GM19328 (cell line): ENCODE measurements at regions not wholly inside any gene's neighbourhood (a gene's known extent, or its start where the extent isn't known, plus 50 kb on each side); places are given as distances from the start of the nearest gene placed in this dataset.

Source experiments
- ATAC-seq: cut with Tn5 transposase; IDR thresholded peaks from one replicate; pipeline ENCODE4 v1.9.1; 2021; ENCODE audit warnings: mild to moderate bottlenecking, moderate library complexity; ENCODE audit not compliant: unreplicated experiment

- no peak for ATAC-seq
Observed at GRCh38 chr9:28868228-28868990, 1295.1 kb upstream of the C9orf72 start.

DNA sequence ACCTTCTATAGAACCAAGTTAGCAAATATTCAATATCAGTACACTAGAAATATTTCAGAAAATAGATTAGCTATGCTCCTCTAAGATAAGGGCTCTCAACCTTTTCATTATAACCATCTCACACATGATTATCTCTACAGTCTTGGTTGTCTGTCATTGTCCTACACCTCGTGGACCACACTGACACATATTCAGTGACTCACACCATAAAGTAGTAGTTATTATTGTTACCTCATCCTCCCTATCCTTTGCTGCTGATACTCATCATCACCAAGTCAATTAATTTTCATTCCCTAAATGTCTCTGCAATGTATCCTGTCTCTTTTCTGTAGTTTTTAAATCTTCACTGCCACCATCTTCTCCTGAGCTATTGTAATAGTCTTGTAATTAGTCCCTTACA is 1309.2 kb upstream of the C9orf72 start:
- ATAC-seq = no peak

DNA sequence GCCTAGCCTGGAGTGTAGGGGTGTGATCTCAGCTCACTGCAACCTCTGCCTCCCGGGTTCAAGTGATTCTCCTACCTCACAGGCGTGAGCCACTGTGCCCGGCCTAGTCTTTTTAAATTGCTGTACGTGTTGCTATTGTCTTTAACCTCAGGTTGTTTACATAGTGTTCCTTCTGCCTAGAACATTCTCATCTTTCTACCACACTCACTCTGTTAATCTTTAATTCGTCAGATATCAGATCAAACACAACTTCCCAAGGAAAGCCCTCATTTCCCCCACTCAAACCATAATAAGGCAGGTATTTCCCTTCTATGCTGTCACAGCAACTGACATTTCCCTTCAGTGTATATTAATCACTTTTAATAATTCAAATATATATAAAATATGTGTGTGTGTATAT is 1310.0 kb upstream of the C9orf72 start:
- no peak for ATAC-seq

DNA sequence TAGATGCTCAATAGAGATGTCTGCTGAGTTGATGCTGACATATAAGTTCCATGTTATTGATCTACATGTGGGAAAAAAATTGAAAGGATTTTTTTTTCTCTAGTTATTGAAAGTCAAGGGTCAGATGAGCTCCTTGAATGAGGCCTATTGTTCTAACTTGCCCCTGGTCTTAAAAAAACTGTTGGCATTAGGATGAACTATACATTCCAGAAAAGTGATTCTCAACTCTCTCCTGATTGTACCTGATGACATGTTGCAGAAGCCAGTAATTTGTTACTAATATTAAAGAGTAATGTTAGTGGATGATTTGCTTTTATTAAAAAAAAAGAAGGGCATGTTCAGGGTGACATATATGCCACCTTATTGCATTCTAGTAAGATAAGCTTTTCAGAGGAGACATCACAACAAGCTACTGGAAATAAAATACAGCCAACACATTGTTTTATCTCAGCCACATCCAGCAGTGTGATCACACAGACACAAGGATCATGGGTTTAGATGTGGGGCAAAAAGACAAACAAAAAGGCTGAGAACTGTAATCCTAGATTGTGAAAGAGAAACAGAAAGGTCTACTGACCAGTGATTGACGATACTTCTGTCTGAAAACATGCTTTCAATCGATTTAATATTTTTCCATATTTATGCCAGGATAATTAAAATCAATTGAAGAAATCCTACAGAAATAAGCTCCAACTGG is 1314.1 kb upstream of the C9orf72 start:
- ATAC-seq = no peak

DNA sequence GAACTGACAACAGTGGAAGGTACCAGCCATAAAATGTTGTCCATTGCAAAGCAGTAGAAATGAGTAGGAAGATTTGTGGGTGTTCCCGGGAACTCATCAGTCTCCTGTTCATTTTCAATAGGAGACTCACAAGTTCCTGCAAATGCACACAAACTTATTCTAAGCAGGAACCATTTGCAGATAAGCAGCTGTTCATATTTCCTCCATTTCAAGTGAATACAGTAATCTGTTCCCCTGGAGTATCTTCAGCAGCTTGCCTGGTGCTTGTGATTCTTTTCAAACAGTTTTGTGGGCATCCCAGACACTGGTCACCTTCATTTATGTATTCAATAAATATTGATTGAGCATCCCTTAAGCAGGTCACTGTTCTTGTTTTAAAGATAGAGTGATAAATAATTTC is 1315.5 kb upstream of the C9orf72 start:
- no peak for ATAC-seq

DNA sequence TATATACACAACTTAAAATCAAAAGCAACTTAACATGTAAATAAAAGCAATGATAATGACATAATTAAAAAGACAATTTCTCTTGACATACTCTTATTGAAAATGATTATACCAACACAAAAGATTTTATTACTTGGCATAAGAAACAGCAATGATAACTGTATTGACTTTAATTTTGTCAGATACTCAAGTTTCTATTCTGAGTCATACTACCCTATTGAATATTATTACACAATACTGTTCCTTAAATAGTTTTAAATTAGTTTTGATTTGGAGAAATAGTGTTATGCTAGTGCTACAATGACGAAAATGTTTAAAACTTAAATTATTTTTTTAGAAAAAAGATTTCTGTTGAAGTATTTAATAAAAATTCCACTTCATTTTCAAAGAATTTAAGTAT is 1319.3 kb upstream of the C9orf72 start:
- ATAC-seq = no peak

GRCh38 chr9:28899267-28899666 is 1326.0 kb upstream of the C9orf72 start:
- no peak for ATAC-seq

GRCh38 chr9:28899926-28900325 is 1326.6 kb upstream of the C9orf72 start:
- ATAC-seq = no peak

GRCh38 chr9:28900406-28900805 is 1327.1 kb upstream of the C9orf72 start:
- ATAC-seq = no peak

- no peak for ATAC-seq
Observed at GRCh38 chr9:28909526-28909925, 1336.2 kb upstream of the C9orf72 start.

DNA sequence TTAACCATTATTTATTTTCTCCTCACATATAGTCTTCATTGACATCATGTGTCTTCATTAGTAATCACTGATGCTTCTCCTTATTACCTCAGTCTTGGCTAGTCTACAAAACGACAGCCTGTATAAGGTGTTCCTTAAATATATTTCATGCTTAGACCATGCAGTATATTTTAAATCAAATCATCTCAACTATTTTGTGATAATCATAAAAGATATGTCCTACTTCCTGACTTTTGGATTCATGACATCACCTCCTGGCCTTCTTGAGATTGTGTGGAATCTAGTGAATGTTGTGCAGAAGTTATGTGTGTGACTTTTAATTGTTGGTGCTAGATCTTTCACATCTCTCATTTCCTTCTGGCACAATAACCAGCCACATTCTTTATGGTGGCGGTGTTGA is 1339.3 kb upstream of the C9orf72 start:
- ATAC-seq = no peak

GRCh38 chr9:28915202-28915930 is 1342.1 kb upstream of the C9orf72 start:
- no peak for ATAC-seq

DNA sequence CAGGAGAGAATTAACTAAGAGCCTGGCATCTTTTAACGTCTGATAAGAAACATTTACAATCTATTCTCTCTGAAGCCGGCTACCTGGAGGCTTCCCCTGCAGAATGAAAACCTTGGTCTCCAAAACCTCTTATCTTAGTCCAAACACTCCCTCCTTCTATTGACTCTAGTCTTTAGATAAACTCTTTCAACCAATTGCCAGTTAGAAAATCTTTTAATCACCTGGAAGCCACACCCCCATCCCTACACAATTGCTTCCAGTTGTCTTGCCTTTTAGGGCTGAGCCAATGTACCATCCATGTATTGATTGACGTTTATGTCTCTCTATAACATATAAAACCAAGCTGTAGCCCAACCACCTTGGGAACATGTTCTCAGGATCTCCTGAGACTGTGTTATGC is 1343.1 kb upstream of the C9orf72 start:
- no peak for ATAC-seq

DNA sequence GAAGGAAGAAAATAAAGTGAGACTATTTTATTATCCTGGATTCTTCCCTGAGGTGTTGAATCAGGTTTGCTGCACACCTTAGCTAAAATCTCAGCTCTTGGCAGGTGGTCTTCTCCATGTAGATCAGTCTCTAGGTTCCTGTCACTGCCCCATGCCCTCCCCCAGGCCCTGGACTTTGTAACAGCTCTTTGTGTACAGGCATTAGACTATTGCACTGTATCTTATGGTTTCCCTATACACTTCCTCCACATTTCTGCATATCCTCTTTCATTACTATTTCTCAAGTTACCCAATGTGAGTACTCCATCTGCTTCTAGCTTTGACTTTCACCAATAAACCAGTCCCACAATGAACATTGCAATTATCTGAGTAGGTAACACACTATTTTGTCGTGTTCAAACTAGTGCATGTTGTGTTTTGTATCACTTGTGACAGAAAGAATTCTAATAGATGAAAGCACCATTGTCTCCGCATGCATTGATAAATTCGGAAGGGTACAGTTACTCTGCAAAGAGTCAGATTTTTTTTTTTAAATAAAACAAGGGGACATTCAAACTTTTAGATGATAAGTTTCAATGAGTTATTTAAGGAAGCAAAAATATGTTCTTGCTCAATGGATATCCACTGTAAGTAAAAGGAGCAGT is 1348.7 kb upstream of the C9orf72 start:
- ATAC-seq = no peak

GRCh38 chr9:28922891-28923290 is 1349.6 kb upstream of the C9orf72 start:
- ATAC-seq = no peak

DNA sequence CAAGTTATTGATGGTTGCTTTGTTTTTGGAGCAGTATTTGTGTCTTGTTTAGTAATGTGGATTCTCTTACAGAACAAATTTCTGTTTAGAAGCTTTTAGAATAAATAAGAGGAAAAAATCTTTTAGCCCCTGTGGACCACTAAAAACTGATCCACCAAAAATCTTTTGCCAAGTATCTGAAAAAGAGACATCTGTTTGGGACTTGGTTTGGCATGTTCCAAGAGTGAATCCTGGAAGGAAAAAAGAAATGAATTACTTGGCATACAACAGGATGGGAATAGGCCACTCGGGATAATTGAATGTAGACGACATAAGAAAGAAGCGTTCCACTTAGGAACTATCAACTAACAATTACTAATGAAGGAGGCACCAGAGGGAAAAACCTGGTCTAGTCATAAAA is 1350.1 kb upstream of the C9orf72 start:
- no peak for ATAC-seq

- no peak for ATAC-seq
Observed at GRCh38 chr9:28925157-28925556, 1351.9 kb upstream of the C9orf72 start.

- ATAC-seq = no peak
Observed at GRCh38 chr9:28926306-28926705, 1353.0 kb upstream of the C9orf72 start.

GRCh38 chr9:28927691-28928090 is 1354.4 kb upstream of the C9orf72 start:
- no peak for ATAC-seq

DNA sequence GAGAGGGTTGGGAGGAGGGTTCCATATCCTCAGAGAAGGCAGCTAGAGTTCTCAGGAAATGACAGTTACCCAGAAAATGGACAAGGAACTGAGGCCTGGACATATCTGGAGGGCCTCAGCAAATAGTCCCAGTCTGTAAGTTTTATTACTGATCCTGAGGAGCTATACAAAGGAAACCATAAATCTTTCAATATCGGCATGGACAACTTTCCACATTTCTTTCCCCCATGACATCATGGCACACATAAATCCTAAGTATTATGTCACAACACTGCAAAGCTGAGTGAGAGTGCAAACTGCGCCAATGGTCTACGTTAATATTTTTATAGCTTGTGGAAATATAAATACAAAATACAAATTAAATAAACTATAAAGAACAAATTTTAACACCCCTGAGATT is 1356.2 kb upstream of the C9orf72 start:
- no peak for ATAC-seq

- ATAC-seq = no peak
Observed at GRCh38 chr9:28930766-28931165, 1357.5 kb upstream of the C9orf72 start.
